Adrenal gland (tissue), 5 donors: ENCODE measurements at regions not wholly inside any gene's neighbourhood (a gene's known extent, or its start where the extent isn't known, plus 50 kb on each side); places are given as distances from the start of the nearest gene placed in this dataset.

Experiments used
- CTCF ChIP-seq, 6 experiments: fragments of 450-650 bp in 4 of 6; fragments of 200-600 bp in 2 of 6; sonication (generic) in 1 of 6; IDR thresholded peaks; 1 replicate in 5 of 6; 2 replicates in 1 of 6; pipeline versions ENCODE4 v1.5.1 to v1.8.0; 2016 to 2021; ENCODE audit warnings: antibody characterized with exemption in 6 of 6, mild to moderate bottlenecking in 2 of 6, moderate library complexity in 1 of 6
- POLR2A ChIP-seq, 2 donors: fragments of 450-650 bp; IDR thresholded peaks; one replicate each; pipeline ENCODE4 v1.6.1; 2017; ENCODE audit warnings: antibody characterized with exemption in 2 of 2, mild to moderate bottlenecking in 2 of 2, moderate library complexity in 1 of 2
- donor health status: DM: no; HTN: no; CAD: no.

DNA sequence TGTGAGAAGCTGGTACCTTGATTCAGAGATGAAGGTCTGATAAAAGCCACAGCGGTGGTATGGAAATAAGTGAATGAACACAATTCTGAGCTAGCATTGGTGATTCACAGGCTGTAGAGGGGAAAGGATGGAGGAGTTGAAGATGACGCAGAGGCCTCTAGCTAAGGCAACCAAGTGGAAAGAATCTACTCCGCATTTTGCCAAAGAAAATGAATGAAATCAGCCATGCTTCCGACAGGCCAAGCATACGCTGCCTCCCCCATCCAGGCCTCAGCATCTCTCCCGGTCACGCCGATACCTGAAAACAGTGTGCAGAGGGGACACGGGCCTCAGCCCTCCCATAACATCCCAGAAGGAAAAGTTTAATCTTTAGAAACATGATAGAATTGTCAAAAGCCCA, 124.3 kb upstream of the UNC5B start:
- TF ChIP-seq CTCF (IDR thresholded peaks at IDR 0.05) (no peak), POLR2A (IDR thresholded peaks at IDR 0.05) (no peak)
